MM.1S (cell line): ENCODE measurements at regions not wholly inside any gene's neighbourhood (a gene's known extent, or its start where the extent isn't known, plus 50 kb on each side); places are given as distances from the start of the nearest gene placed in this dataset.

ENCODE experiments used
- EZH2 ChIP-seq: fragments of 300-600 bp; sonication (generic); optimal IDR thresholded peaks from 2 replicates; pipeline ENCODE3; 2017; ENCODE audit warnings: low read depth, mild to moderate bottlenecking, antibody characterized with exemption, low read length, mixed read lengths
- EZH2phosphoT487 ChIP-seq: fragments of 300-600 bp; sonication (generic); IDR thresholded peaks from 2 replicates; pipeline ENCODE4 v1.6.1; 2018; ENCODE audit warnings: antibody characterized with exemption, low read length
- TF ChIP-seq, protein P1 (sequence below): fragments of 300-600 bp; sonication (generic); IDR thresholded peaks from 2 replicates; pipeline ENCODE4 v1.5.1; 2016; ENCODE audit warnings: antibody characterized with exemption, low read length, mixed read lengths

DNA sequence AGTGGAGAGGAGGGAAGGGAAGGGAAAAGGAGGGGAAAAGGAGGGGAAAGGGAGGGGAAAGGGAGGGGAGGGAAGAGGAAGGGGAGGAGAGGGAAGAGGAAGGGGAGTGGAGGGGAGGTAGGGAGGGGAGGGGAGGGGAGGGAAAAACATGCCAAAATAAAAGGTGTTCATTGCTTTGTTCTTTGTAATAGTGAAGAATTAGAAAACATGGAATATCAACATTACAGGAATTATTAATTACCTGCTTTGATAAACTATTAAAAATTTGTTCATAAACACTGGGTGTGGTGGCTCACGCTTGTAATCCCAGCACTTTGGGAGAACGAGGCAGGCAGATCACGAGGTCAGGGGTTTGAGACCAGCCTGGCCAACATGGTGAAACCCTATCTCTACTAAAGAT is 579.2 kb downstream of the MED13L start:
- TF ChIP-seq, protein P1, sequence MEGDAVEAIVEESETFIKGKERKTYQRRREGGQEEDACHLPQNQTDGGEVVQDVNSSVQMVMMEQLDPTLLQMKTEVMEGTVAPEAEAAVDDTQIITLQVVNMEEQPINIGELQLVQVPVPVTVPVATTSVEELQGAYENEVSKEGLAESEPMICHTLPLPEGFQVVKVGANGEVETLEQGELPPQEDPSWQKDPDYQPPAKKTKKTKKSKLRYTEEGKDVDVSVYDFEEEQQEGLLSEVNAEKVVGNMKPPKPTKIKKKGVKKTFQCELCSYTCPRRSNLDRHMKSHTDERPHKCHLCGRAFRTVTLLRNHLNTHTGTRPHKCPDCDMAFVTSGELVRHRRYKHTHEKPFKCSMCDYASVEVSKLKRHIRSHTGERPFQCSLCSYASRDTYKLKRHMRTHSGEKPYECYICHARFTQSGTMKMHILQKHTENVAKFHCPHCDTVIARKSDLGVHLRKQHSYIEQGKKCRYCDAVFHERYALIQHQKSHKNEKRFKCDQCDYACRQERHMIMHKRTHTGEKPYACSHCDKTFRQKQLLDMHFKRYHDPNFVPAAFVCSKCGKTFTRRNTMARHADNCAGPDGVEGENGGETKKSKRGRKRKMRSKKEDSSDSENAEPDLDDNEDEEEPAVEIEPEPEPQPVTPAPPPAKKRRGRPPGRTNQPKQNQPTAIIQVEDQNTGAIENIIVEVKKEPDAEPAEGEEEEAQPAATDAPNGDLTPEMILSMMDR, result no peak
- no peak for TF ChIP-seq EZH2phosphoT487
- no peak for TF ChIP-seq EZH2
